GM18907 (cell line): ENCODE measurements at regions not wholly inside any gene's neighbourhood (a gene's known extent, or its start where the extent isn't known, plus 50 kb on each side); places are given as distances from the start of the nearest gene placed in this dataset.
"Not testable (repeated sequence)": the region's sequence is repeated elsewhere in the genome, so short reads cannot be mapped to it uniquely, and the experiment has no call there.

Source experiments
- ATAC-seq: cut with Tn5 transposase; IDR thresholded peaks from one replicate; pipeline ENCODE4 v1.9.1; 2021; ENCODE audit warnings: mild to moderate bottlenecking, moderate library complexity; ENCODE audit not compliant: unreplicated experiment

- no peak for ATAC-seq
Observed at GRCh38 chr20:48148020-48148419, 362.7 kb upstream of the SULF2 start.

GRCh38 chr20:48147311-48147710 lies 362.0 kb upstream of the SULF2 start:
- ATAC-seq = no peak

- no peak for ATAC-seq
Observed at GRCh38 chr20:48146877-48147276, 361.6 kb upstream of the SULF2 start.

- ATAC-seq = no peak
Observed at GRCh38 chr20:48146308-48146707, 361.0 kb upstream of the SULF2 start.

- no peak for ATAC-seq
Observed at GRCh38 chr20:48143435-48144081, 358.3 kb upstream of the SULF2 start.

GRCh38 chr20:48142516-48142773 lies 357.2 kb upstream of the SULF2 start:
- ATAC-seq = no peak

GRCh38 chr20:48141660-48142515 lies 356.6 kb upstream of the SULF2 start:
- ATAC-seq = no peak

- no peak for ATAC-seq
Observed at GRCh38 chr20:48139262-48140041, 354.2 kb upstream of the SULF2 start.

- ATAC-seq = no peak
Observed at GRCh38 chr20:48132834-48133233, 347.6 kb upstream of the SULF2 start.

GRCh38 chr20:48131581-48131980 lies 346.3 kb upstream of the SULF2 start:
- no peak for ATAC-seq

GRCh38 chr20:48129345-48129942 lies 344.2 kb upstream of the SULF2 start:
- ATAC-seq = no peak

- no peak for ATAC-seq
Observed at GRCh38 chr20:48128436-48128835, 343.2 kb upstream of the SULF2 start.

GRCh38 chr20:48127964-48128363 lies 342.7 kb upstream of the SULF2 start:
- ATAC-seq = not testable (repeated sequence)

GRCh38 chr20:48127133-48127532 lies 341.9 kb upstream of the SULF2 start:
- not testable (repeated sequence) for ATAC-seq

GRCh38 chr20:48126227-48126740 lies 341.0 kb upstream of the SULF2 start:
- ATAC-seq = no peak

GRCh38 chr20:48124960-48125359 lies 339.7 kb upstream of the SULF2 start:
- no peak for ATAC-seq

GRCh38 chr20:48124181-48124782 lies 339.0 kb upstream of the SULF2 start:
- ATAC-seq = no peak

GRCh38 chr20:48120120-48120519 lies 334.8 kb upstream of the SULF2 start:
- no peak for ATAC-seq

- ATAC-seq = not testable (repeated sequence)
Observed at GRCh38 chr20:48119389-48119788, 334.1 kb upstream of the SULF2 start.

GRCh38 chr20:48115502-48115901 lies 330.2 kb upstream of the SULF2 start:
- no peak for ATAC-seq

GRCh38 chr20:48107560-48107959 lies 322.3 kb upstream of the SULF2 start:
- no peak for ATAC-seq
